ENCODE measurements at regions not wholly inside any gene's neighbourhood (a gene's known extent, or its start where the extent isn't known, plus 50 kb on each side); places are given as distances from the start of the nearest gene placed in this dataset.

GRCh38 chr11:45396394-45396793 lies 110.3 kb upstream of the SYT13 start (continued):
- TF ChIP-seq STAT1 (IDR thresholded peaks at IDR 0.05; ENCODE audit: unreplicated experiment) (no peak), EZH2phosphoT487 (IDR thresholded peaks at IDR 0.05; ENCODE audit: unreplicated experiment) (no peak), ETS1 (IDR thresholded peaks at IDR 0.05) (no peak), REST (IDR thresholded peaks at IDR 0.05; ENCODE audit: unreplicated experiment) (no peak), NANOG (IDR thresholded peaks at IDR 0.05; ENCODE audit: borderline replicate concordance) (no peak)

GRCh38 chr11:45395947-45396346 lies 109.8 kb upstream of the SYT13 start:
- no peaks in the 10 kb centered on the region for H3K27me3 ChIP-seq (ENCODE audit: insufficient read depth)
- H3K9me2 ChIP-seq (ENCODE audit: insufficient read depth) = no peaks in the 10 kb centered on the region
- H3K4me3 ChIP-seq = no peak overlapping the region
- H4K20me1 ChIP-seq (replicated peaks; ENCODE audit: insufficient read depth) = no peaks in the 10 kb centered on the region
- no peak overlapping the region for H3K4me2 ChIP-seq
- Mint-ChIP-seq H3K4me3 (no peak overlapping the region), H3K27ac (no peak overlapping the region), H3K27me3 (ENCODE audit: insufficient read depth, low read depth, poor library complexity) (peaks cover 2% of the 10 kb centered on the region), H3K36me3 (ENCODE audit: low read depth) (no peaks in the 10 kb centered on the region), H3K9me3 (no peaks in the 10 kb centered on the region), H3K4me1 (peaks cover 14% of the 10 kb centered on the region; the same call in 2 of the 3 replicates)
- no peaks in the 10 kb centered on the region for H3F3A ChIP-seq (replicated peaks; ENCODE audit: low read depth)
- H3K27ac ChIP-seq (ENCODE audit: low read depth) = no peak overlapping the region
- no peak for ATAC-seq
- no peak for DNase-seq (ENCODE audit: low spot score)
- H3K36me3 ChIP-seq (ENCODE audit: insufficient read depth) = no peaks in the 10 kb centered on the region
- 0 out of 2 replicates have a peak, but pooled peaks cover 9% of the 10 kb centered on the region for H3K4me1 ChIP-seq (ENCODE audit: insufficient read depth)
- H3K79me2 ChIP-seq (replicated peaks; ENCODE audit: insufficient read depth) = no peaks in the 10 kb centered on the region
- H2AFZ ChIP-seq = no peak overlapping the region
- TF ChIP-seq ZNF114 (CRISPR knock-in tag; IDR thresholded peaks at IDR 0.05) (no peak), ETS1 (IDR thresholded peaks at IDR 0.05) (no peak), ZNF462 (CRISPR knock-in tag; IDR thresholded peaks at IDR 0.05) (no peak), STAT1 (IDR thresholded peaks at IDR 0.05; ENCODE audit: unreplicated experiment) (no peak), EZH2 (IDR thresholded peaks at IDR 0.05; ENCODE audit: low read depth, unreplicated experiment) (no peak), NANOG (IDR thresholded peaks at IDR 0.05; ENCODE audit: borderline replicate concordance) (no peak), CTCF (conservative IDR thresholded peaks at IDR 0.05; ENCODE audit: low read depth in 2 of 2) (no peak)

Measured in GM23338 (cell line).